H1 (cell line): ENCODE measurements at regions not wholly inside any gene's neighbourhood (a gene's known extent, or its start where the extent isn't known, plus 50 kb on each side); places are given as distances from the start of the nearest gene placed in this dataset.

ENCODE experiments used
- ASH2L ChIP-seq: fragments of 200-600, 300-600 bp; sonication (generic); IDR thresholded peaks from one replicate; pipeline ENCODE4 v1.7.1; 2017; ENCODE audit warnings: low read length
- BCL11A ChIP-seq, 2 experiments: IDR thresholded peaks; one replicate each; pipeline ENCODE4 v1.6.1; 2011; ENCODE audit warnings: low read depth in 2 of 2, low read length in 2 of 2, mild to moderate bottlenecking in 2 of 2
- CBX5 ChIP-seq: fragments of 300-800, 300-1000 bp; sonication (generic); IDR thresholded peaks from 2 replicates; pipeline ENCODE4 v1.7.1; 2016; ENCODE audit warnings: antibody characterized with exemption, low read length, low read depth
- CEBPB ChIP-seq: IDR thresholded peaks from 2 replicates; pipeline ENCODE4 v1.6.1; 2012; ENCODE audit warnings: low read depth, low read length
- CHD2 ChIP-seq: IDR thresholded peaks from 2 replicates; pipeline ENCODE4 v1.6.1; 2012; ENCODE audit warnings: low read length, improper control_type of control experiment
- CTBP2 ChIP-seq: IDR thresholded peaks from 2 replicates; pipeline ENCODE4 v1.7.0; 2011; ENCODE audit warnings: borderline replicate concordance, mild to moderate bottlenecking, moderate library complexity, mixed read lengths, low read length; ENCODE audit not compliant: insufficient read depth, insufficient read length
- HDAC2 ChIP-seq, 2 experiments: fragments of 300-600 bp in 1 of 2; sonication (generic) in 1 of 2; IDR thresholded peaks; 2 replicates each; pipeline ENCODE4 v1.6.1; 2011 to 2012; ENCODE audit warnings: low read depth in 2 of 2, low read length in 2 of 2, mild to moderate bottlenecking in 2 of 2, moderate library complexity in 2 of 2, borderline replicate concordance in 1 of 2, inconsistent platforms in 1 of 2
- JUN ChIP-seq: IDR thresholded peaks from 2 replicates; pipeline ENCODE4 v1.6.1; 2011; ENCODE audit warnings: low read depth, mild to moderate bottlenecking, improper control_type of control experiment, low read length
- JUND ChIP-seq: IDR thresholded peaks from 2 replicates; pipeline ENCODE4 v1.6.1; 2011; ENCODE audit warnings: mild to moderate bottlenecking, improper control_type of control experiment, low read length
- NANOG ChIP-seq: IDR thresholded peaks from 2 replicates; pipeline ENCODE4 v1.6.1; 2011; ENCODE audit warnings: low read length, low read depth, mild to moderate bottlenecking, inconsistent platforms; ENCODE audit not compliant: insufficient read depth, poor library complexity, severe bottlenecking
- PHF8 ChIP-seq: fragments of 200-600 bp; sonication (generic); conservative IDR thresholded peaks from 2 replicates; pipeline ENCODE4 v1.7.1; 2012; ENCODE audit warnings: low read depth, mild to moderate bottlenecking, inconsistent platforms, low read length, moderate library complexity
- RBBP5 ChIP-seq: IDR thresholded peaks from 2 replicates; pipeline ENCODE4 v1.7.1; 2012; ENCODE audit warnings: low read depth, mild to moderate bottlenecking, inconsistent platforms, low read length, moderate library complexity, borderline replicate concordance
- RFX5 ChIP-seq: IDR thresholded peaks from 2 replicates; pipeline ENCODE4 v1.6.1; 2011; ENCODE audit warnings: low read depth, low read length, improper control_type of control experiment, borderline replicate concordance
- RXRA ChIP-seq: IDR thresholded peaks from 2 replicates; pipeline ENCODE4 v1.6.1; 2011; ENCODE audit warnings: low read depth, mild to moderate bottlenecking, low read length, moderate library complexity; ENCODE audit not compliant: insufficient read depth
- SIN3A ChIP-seq, 2 experiments: IDR thresholded peaks in 1 of 2; conservative IDR thresholded peaks in 1 of 2; 2 replicates each; pipeline ENCODE4 v1.6.1; 2011 to 2012; ENCODE audit warnings: low read length in 2 of 2, improper control_type of control experiment in 1 of 2, low read depth in 1 of 2, mild to moderate bottlenecking in 1 of 2
- SIRT6 ChIP-seq: IDR thresholded peaks from one replicate; pipeline ENCODE4 v1.7.1; 2012; ENCODE audit warnings: low read length, inconsistent platforms
- SIX5 ChIP-seq: IDR thresholded peaks from 2 replicates; pipeline ENCODE4 v1.6.1; 2011; ENCODE audit warnings: mild to moderate bottlenecking, low read depth, low read length
- SP1 ChIP-seq: IDR thresholded peaks from 2 replicates; pipeline ENCODE4 v1.6.1; 2011; ENCODE audit warnings: low read depth, low read length
- SP2 ChIP-seq: IDR thresholded peaks from 2 replicates; pipeline ENCODE4 v1.6.1; 2012; ENCODE audit warnings: mild to moderate bottlenecking, low read length, inconsistent platforms
- SP4 ChIP-seq: IDR thresholded peaks from 2 replicates; pipeline ENCODE4 v1.6.1; 2012; ENCODE audit warnings: low read length, inconsistent platforms
- TAF1 ChIP-seq: IDR thresholded peaks from 2 replicates; pipeline ENCODE4 v1.6.1; 2011; ENCODE audit warnings: mild to moderate bottlenecking, low read depth, low read length
- TCF12 ChIP-seq: IDR thresholded peaks from 2 replicates; pipeline ENCODE4 v1.6.1; 2011; ENCODE audit warnings: low read depth, mild to moderate bottlenecking, low read length
- TEAD4 ChIP-seq: IDR thresholded peaks from 2 replicates; pipeline ENCODE4 v1.6.1; 2012; ENCODE audit warnings: low read depth, low read length, inconsistent platforms, mixed read lengths
- ZNF274 ChIP-seq: IDR thresholded peaks from 2 replicates; pipeline ENCODE4 v1.7.0; 2012; ENCODE audit warnings: low read length, borderline replicate concordance; ENCODE audit errors: extremely low read depth
- TF ChIP-seq, protein P1 (sequence below): IDR thresholded peaks from 2 replicates; pipeline ENCODE4 v1.6.1; 2012; ENCODE audit warnings: inconsistent platforms

DNA sequence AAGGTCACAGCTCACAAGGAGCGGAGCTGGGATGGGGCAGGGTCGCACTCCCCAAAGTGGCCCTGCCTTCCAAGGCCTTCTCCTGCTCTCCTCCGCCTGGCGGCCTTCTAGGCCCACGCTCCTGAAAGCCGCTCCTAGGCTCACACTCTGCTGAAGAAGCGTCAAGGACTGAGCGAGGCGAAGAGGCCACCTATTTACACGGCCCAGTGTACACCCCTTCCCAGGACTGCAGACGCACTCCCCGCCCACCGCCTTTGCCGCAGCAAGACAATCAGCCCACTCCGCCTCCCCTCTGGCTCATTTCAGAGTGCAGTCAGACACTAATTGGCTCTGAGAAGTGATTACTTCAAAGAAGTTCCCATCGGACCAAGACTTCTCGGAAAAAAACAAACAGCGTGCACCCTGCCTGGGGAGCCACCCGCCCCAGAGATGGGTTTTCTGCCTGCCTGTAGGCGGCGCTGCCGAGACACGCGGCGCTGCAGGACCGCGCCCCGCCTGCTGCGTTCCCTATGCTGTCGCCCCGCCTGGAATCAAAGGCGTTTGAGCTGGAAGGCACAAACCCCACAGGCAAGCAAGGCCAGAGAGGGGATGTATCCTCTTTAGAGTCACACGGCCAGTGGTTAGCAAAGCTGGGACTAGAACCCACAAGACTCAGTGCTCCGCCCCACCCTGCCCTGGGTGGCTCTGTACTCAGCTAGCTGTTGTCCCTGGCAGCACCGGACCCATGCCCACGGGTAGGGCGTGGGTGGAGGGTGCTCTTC is 414.8 kb downstream of the BUD13 start (continued):
- no peak for TF ChIP-seq CBX5
- no peak for TF ChIP-seq TCF12
- no peak for TF ChIP-seq BCL11A (IDR thresholded peaks at IDR 0.05; ENCODE audit: low read depth in 2 of 2, low read length in 2 of 2)
- TF ChIP-seq PHF8 = no peak
- TF ChIP-seq SIN3A (conservative IDR thresholded peaks at IDR 0.05 in 1 of 2, IDR thresholded peaks at IDR 0.05 in 1 of 2; ENCODE audit: low read depth in 1 of 2, low read length in 2 of 2) = no peak
- no peak for TF ChIP-seq SP2
- no peak for TF ChIP-seq CEBPB
- no peak for TF ChIP-seq RFX5
- peak in 1 of 2 experiments; percentile 64; a peak in 1 of 4 replicates for TF ChIP-seq HDAC2 (IDR thresholded peaks at IDR 0.05; ENCODE audit: borderline replicate concordance in 1 of 2, low read depth in 2 of 2, low read length in 2 of 2)
- no peak for TF ChIP-seq RBBP5
- TF ChIP-seq ZNF274 = no peak
- no peak for TF ChIP-seq SP4
- no peak for TF ChIP-seq ASH2L
- no peak for TF ChIP-seq CTBP2
- TF ChIP-seq, protein P1, sequence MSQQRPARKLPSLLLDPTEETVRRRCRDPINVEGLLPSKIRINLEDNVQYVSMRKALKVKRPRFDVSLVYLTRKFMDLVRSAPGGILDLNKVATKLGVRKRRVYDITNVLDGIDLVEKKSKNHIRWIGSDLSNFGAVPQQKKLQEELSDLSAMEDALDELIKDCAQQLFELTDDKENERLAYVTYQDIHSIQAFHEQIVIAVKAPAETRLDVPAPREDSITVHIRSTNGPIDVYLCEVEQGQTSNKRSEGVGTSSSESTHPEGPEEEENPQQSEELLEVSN = no peak
- no peak for TF ChIP-seq SIX5
- no peak for TF ChIP-seq RXRA
- TF ChIP-seq TAF1 = 0 out of 2 replicates have a peak, but pooled peaks have one; percentile 16
- TF ChIP-seq JUND = no peak; the same call in 1 of the 2 replicates
- TF ChIP-seq NANOG = no peak
- TF ChIP-seq JUN = no peak
- peak; percentile 62; the same call in 1 of the 2 replicates for TF ChIP-seq TEAD4
- no peak for TF ChIP-seq CHD2
- TF ChIP-seq SIRT6 = no peak
- TF ChIP-seq SP1 = 0 out of 2 replicates have a peak, but pooled peaks have one; percentile 45
